Transverse colon (tissue), 4 donors: ENCODE measurements at regions not wholly inside any gene's neighbourhood (a gene's known extent, or its start where the extent isn't known, plus 50 kb on each side); places are given as distances from the start of the nearest gene placed in this dataset.
A peak's percentile ranks its signal among the peaks of the same experiment; 100 is the strongest.

Source experiments
- DNase-seq: peaks from one replicate; pipeline ENCODE4 v3.0.0-alpha.2; 2019
- H3K27ac ChIP-seq, 4 donors: fragments of 200-600 bp; sonication (generic); 2 replicates each; pipeline ENCODE4 v1.5.1; 2016 to 2018; ENCODE audit warnings: inconsistent platforms in 4 of 4
- H3K27me3 ChIP-seq: fragments of 200-600 bp; sonication (generic); 2 replicates; pipeline ENCODE4 v1.5.1; 2017; ENCODE audit warnings: inconsistent platforms
- H3K36me3 ChIP-seq, 4 donors: fragments of 200-600 bp; sonication (generic); 2 replicates each; pipeline ENCODE4 v1.5.1; 2017 to 2019; ENCODE audit warnings: inconsistent platforms in 4 of 4
- H3K4me1 ChIP-seq, 4 donors: fragments of 200-600 bp; sonication (generic); 2 replicates each; pipeline ENCODE4 v1.5.1; 2017 to 2020; ENCODE audit warnings: inconsistent platforms in 4 of 4
- H3K4me3 ChIP-seq, 4 donors: fragments of 200-600 bp; sonication (generic); 1 replicate in 1 of 4; 2 replicates in 3 of 4; pipeline versions ENCODE4 v1.5.1 to v1.6.1; 2017 to 2019; ENCODE audit warnings: inconsistent platforms in 4 of 4
- H3K9me3 ChIP-seq, 2 donors: fragments of 200-600 bp; sonication (generic); 2 replicates each; pipeline ENCODE4 v1.5.1; 2017 to 2019; ENCODE audit warnings: inconsistent platforms in 2 of 2
- EP300 ChIP-seq: sonication (generic); formaldehyde crosslinking; IDR thresholded peaks from one replicate; pipeline ENCODE4 v1.6.1; 2017; ENCODE audit warnings: antibody characterized with exemption, low read depth
- POLR2A ChIP-seq: fragments of 450-650 bp; IDR thresholded peaks from one replicate; pipeline ENCODE4 v1.6.1; 2016; ENCODE audit warnings: antibody characterized with exemption, mild to moderate bottlenecking, moderate library complexity
- POLR2AphosphoS5 ChIP-seq, 3 donors: sonication (generic); formaldehyde crosslinking; IDR thresholded peaks; one replicate each; pipeline ENCODE4 v1.6.1; 2016; ENCODE audit warnings: antibody characterized with exemption in 3 of 3
- WGBS, 2 donors: methylation state at CpG; one replicate each; pipeline ENCODE4 v1.1.5; 2018; ENCODE audit warnings: low coverage in 1 of 2; 5-methylcytosine and 5-hydroxymethylcytosine counted together
- in situ Hi-C, 4 donors: fragments of 200-750 bp; cut with MboI; loops; one replicate each; pipeline versions ENCODE4 v1.15.0 to v1.15.1; 2017; ENCODE audit warnings: low sequenced_read_pairs in 3 of 4, low pct_ligation_motif_present in 1 of 4, low pct_unique_long_range_greater_than_20kb in 1 of 4
- intact Hi-C: fragments of 100-400 bp; cut with DNase I; formaldehyde crosslinking; loops from one replicate; pipeline ENCODE4 v1.15.1; 2023; ENCODE audit warnings: low total_unique reads
- TF ChIP-seq, protein P1 (sequence below), 5 experiments: fragments of 200-600 bp in 3 of 5; fragments of 450-650 bp in 2 of 5; sonication (generic) in 3 of 5; IDR thresholded peaks; 1 replicate in 2 of 5; 2 replicates in 3 of 5; pipeline ENCODE4 v1.5.1; 2016 to 2017; ENCODE audit warnings: antibody characterized with exemption in 5 of 5, inconsistent platforms in 3 of 5, mild to moderate bottlenecking in 2 of 5, moderate library complexity in 1 of 5

DNA sequence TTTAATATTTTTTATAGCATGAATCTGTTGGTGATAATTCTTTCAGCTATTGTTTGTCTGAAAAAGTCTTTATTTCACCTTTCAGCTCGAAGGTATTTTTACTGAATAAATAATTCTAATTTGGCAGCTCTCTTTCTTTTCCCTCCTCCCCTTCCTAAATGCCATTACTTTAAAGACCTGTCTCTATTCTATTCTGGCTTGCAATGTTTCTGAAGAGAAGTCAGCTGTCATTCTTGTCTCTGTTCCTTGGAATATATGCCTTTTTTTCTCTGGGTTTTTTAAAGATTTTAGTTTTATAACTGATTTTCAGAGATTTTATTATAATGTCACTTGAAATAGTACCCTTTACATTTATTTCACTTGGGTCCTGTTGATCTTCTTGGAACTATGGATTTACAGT lies 237.9 kb upstream of the DAAM1 start:
- H3K27me3 ChIP-seq: no peaks in the 10 kb centered on the region
- no peaks in the 10 kb centered on the region for H3K36me3 ChIP-seq
- no peak overlapping the region for H3K27ac ChIP-seq
- 50 to 64% methylated on average over 1 of the region's 1 CpG for WGBS, 2 donors
- in situ Hi-C loops (no loop called here), intact Hi-C loops (no loop called here)
- no peak for TF ChIP-seq POLR2AphosphoS5 (IDR thresholded peaks at IDR 0.05)
- TF ChIP-seq, protein P1, sequence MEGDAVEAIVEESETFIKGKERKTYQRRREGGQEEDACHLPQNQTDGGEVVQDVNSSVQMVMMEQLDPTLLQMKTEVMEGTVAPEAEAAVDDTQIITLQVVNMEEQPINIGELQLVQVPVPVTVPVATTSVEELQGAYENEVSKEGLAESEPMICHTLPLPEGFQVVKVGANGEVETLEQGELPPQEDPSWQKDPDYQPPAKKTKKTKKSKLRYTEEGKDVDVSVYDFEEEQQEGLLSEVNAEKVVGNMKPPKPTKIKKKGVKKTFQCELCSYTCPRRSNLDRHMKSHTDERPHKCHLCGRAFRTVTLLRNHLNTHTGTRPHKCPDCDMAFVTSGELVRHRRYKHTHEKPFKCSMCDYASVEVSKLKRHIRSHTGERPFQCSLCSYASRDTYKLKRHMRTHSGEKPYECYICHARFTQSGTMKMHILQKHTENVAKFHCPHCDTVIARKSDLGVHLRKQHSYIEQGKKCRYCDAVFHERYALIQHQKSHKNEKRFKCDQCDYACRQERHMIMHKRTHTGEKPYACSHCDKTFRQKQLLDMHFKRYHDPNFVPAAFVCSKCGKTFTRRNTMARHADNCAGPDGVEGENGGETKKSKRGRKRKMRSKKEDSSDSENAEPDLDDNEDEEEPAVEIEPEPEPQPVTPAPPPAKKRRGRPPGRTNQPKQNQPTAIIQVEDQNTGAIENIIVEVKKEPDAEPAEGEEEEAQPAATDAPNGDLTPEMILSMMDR (IDR thresholded peaks at IDR 0.05): no peak
- TF ChIP-seq POLR2A: no peak
- TF ChIP-seq EP300: no peak
- H3K4me3 ChIP-seq: no peak overlapping the region
- H3K4me1 ChIP-seq: peaks cover 0 to 20% (median 5%) of the 10 kb centered on the region in 4 donors
- no peaks in the 10 kb centered on the region for H3K9me3 ChIP-seq
- DNase-seq: no peak

DNA sequence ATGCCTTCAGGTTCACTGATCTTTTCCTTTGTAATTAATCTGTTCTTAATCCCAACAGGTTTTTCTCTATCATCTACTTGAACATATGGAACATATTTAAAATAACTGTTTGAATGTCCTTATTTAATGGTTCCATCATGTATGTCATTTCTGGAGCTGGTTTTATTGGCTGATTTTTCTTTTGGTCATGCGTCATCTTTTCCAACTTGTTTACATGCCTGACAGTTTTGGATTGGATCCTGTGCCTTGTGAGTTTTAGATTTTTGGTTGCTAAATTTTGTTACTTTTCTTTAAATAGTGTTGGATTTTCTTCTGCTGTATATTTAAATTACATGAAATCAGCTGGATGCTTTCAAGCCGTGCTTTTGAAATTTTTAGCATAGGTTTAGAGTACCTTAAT lies 237.3 kb upstream of the DAAM1 start:
- Histone ChIP-seq H3K4me3 (no peak overlapping the region), H3K27me3 (no peaks in the 10 kb centered on the region), H3K9me3 (no peaks in the 10 kb centered on the region), H3K4me1 (peaks cover 0 to 20% (median 5%) of the 10 kb centered on the region in 4 donors), H3K36me3 (no peaks in the 10 kb centered on the region), H3K27ac (no peak overlapping the region)
- DNase-seq: no peak
- in situ Hi-C loops: no loop called here
- 88 to 93% methylated on average over 2 of the region's 2 CpGs for WGBS, 2 donors
- no peak for TF ChIP-seq POLR2AphosphoS5 (IDR thresholded peaks at IDR 0.05)
- TF ChIP-seq POLR2A: no peak
- TF ChIP-seq EP300: no peak
- TF ChIP-seq, protein P1 (IDR thresholded peaks at IDR 0.05): no peak
- intact Hi-C loops: no loop called here

DNA sequence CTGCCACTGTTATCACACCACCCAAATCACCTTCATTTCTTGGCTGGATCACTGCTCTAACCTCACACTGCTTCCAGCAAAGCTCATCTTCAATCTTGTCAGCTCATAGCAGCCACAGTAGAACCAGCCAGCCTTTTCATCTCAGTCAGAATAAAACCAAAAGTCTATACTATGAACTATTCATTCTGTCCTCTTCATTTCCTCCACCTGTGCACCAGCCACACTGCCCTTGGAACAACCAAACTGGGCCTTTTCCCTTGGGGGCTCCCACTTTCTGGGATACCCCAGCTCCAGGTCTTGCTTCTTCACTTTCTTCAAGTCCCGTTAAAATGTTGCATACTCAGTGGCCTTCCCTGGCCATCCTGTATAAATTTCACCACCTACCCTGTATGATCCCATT lies 234.4 kb upstream of the DAAM1 start:
- TF ChIP-seq POLR2A (no peak), EP300 (no peak), POLR2AphosphoS5 (IDR thresholded peaks at IDR 0.05) (no peak)
- TF ChIP-seq, protein P1 (IDR thresholded peaks at IDR 0.05): no peak
- H3K27ac ChIP-seq: no peak overlapping the region
- 82 to 97% methylated on average over 1 of the region's 1 CpG for WGBS, 2 donors
- H3K9me3 ChIP-seq: no peaks in the 10 kb centered on the region
- peaks cover 0 to 20% (median 5%) of the 10 kb centered on the region in 4 donors for H3K4me1 ChIP-seq
- intact Hi-C loops: no loop called here
- no peaks in the 10 kb centered on the region for H3K27me3 ChIP-seq
- in situ Hi-C loops: no loop called here
- DNase-seq: no peak
- no peak overlapping the region for H3K4me3 ChIP-seq
- no peaks in the 10 kb centered on the region for H3K36me3 ChIP-seq

DNA sequence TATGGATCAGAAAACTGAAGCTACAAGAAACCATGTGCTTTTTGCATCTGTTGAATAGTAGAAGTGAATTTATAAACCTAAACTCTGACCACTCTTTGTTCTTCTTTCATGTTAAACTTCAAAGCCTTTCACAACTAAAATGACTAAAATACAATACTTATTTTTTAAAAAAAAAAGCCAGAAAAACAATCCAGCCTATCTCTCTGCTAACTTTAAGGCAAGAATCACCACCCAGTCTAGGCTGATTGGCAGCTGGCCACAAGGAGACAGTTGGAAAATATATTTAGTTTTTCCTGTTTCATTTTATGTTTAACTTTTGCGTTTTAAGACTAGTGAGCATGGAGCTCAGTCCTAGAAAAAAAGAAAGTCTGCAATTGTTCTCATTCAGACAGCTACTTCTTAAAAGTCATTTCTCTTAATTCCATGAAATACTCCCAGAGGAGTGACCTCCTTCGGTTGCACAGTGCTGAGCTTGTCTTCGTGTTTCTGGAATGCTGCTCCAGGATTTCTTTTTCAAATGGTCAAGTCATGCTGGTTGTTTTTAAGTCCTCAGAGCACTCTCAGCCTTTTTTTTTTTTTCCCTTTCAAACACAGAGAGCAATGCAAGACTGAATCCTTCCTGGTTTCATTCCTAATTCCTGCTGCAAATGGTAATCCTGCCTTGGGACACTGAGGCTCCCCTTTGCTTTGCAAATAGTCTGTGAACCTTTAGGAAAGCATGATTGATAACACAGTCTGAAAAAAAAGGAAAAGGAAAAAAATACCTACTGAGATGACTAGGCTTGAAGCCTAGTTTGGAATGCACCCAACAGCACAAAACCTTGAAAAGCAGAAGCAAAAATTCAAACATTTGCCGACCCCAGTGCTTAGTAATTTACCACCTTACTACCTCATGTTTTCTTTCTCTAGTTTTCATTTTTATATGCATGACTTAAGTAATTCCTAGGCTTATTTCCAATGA lies 233.3 kb upstream of the DAAM1 start:
- Histone ChIP-seq H3K4me1 (peaks cover 0 to 20% (median 5%) of the 10 kb centered on the region in 4 donors), H3K36me3 (no peaks in the 10 kb centered on the region), H3K27me3 (no peaks in the 10 kb centered on the region), H3K4me3 (peak overlapping the region in 1 of 4 donors; percentile 7), H3K9me3 (no peaks in the 10 kb centered on the region), H3K27ac (peak overlapping the region in 2 of 4 donors; percentile 12 to 59)
- intact Hi-C loops: no loop called here
- 8 to 10% methylated on average over 4 of the region's 4 CpGs for WGBS, 2 donors
- in situ Hi-C loops: no loop called here
- TF ChIP-seq, protein P1 (IDR thresholded peaks at IDR 0.05): no peak
- no peak for TF ChIP-seq POLR2A
- TF ChIP-seq EP300: no peak
- TF ChIP-seq POLR2AphosphoS5 (IDR thresholded peaks at IDR 0.05): no peak
- DNase-seq: peak; percentile 14
